HEK293T (cell line): ENCODE measurements at regions not wholly inside any gene's neighbourhood (a gene's known extent, or its start where the extent isn't known, plus 50 kb on each side); places are given as distances from the start of the nearest gene placed in this dataset.

ENCODE experiments used
- ARNT ChIP-seq: fragments of 450-650 bp; IDR thresholded peaks from 2 replicates; pipeline ENCODE4 v1.6.1; 2017; ENCODE audit warnings: mild to moderate bottlenecking
- ELF4 ChIP-seq: fragments of 450-650 bp; IDR thresholded peaks from 2 replicates; pipeline ENCODE4 v1.6.1; 2017; ENCODE audit warnings: antibody characterized with exemption
- NFRKB ChIP-seq: fragments of 450-650 bp; IDR thresholded peaks from 2 replicates; pipeline ENCODE4 v1.6.1; 2016; ENCODE audit warnings: mild to moderate bottlenecking, moderate library complexity
- SUZ12 ChIP-seq: fragments of 450-650 bp; IDR thresholded peaks from 2 replicates; pipeline ENCODE4 v1.6.1; 2016; ENCODE audit warnings: mild to moderate bottlenecking

GRCh38 chr6:803191-803977, 110.4 kb upstream of the EXOC2 start:
- TF ChIP-seq SUZ12 (no peak), ARNT (no peak), ELF4 (no peak), NFRKB (no peak)
